Mammary epithelial cell (primary cell): ENCODE measurements at regions not wholly inside any gene's neighbourhood (a gene's known extent, or its start where the extent isn't known, plus 50 kb on each side); places are given as distances from the start of the nearest gene placed in this dataset.

Experiments used
- CTCF ChIP-seq, 2 donors: IDR thresholded peaks in 1 of 2; conservative IDR thresholded peaks in 1 of 2; 2 replicates each; pipeline ENCODE4 v1.5.1; 2011 to 2012; ENCODE audit warnings: inconsistent platforms in 2 of 2, low read length in 2 of 2, mild to moderate bottlenecking in 2 of 2, control low read depth in 1 of 2, low read depth in 1 of 2; ENCODE audit not compliant: insufficient read depth in 1 of 2; ENCODE audit errors: extremely low read depth in 1 of 2
- EZH2 ChIP-seq: IDR thresholded peaks from 2 replicates; pipeline ENCODE4 v1.6.1; 2012; ENCODE audit warnings: low read length, inconsistent platforms, borderline replicate concordance

- no peak for TF ChIP-seq EZH2
- no peak for TF ChIP-seq CTCF (conservative IDR thresholded peaks at IDR 0.05 in 1 of 2, IDR thresholded peaks at IDR 0.05 in 1 of 2; ENCODE audit: extremely low read depth in 1 of 2, insufficient read depth in 1 of 2, low read depth in 1 of 2, low read length in 2 of 2)
Measured at GRCh38 chr1:4061521-4062031, 161.5 kb upstream of the C1orf174 start.
